HG03139 (cell line): ENCODE measurements at regions not wholly inside any gene's neighbourhood (a gene's known extent, or its start where the extent isn't known, plus 50 kb on each side); places are given as distances from the start of the nearest gene placed in this dataset.
"Not testable (repeated sequence)": the region's sequence is repeated elsewhere in the genome, so short reads cannot be mapped to it uniquely, and the experiment has no call there.

Experiments used
- ATAC-seq: cut with Tn5 transposase; IDR thresholded peaks from one replicate; pipeline ENCODE4 v1.9.1; 2021; ENCODE audit not compliant: unreplicated experiment

DNA sequence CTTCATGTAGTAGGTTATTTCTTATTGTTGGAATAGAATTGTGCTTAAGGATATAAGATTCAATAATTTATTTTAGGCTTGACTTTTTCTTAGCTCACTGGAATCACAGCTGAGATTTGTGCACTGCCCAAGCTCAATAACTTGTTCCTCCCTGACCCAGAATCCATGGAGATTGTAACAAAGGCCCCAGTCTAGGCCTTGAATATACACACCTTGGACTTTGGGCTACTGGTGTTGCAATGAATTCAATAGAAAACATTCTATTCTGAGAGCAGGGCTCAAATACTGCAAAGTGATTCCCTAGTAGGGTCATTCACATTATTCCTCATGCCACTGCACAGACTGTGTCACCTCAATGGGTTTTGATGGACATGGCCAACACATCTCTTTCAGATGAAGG, 352.4 kb downstream of the GALC start:
- ATAC-seq, result no peak

GRCh38 chr14:87638196-87638595, 354.8 kb downstream of the GALC start:
- ATAC-seq, result no peak

DNA sequence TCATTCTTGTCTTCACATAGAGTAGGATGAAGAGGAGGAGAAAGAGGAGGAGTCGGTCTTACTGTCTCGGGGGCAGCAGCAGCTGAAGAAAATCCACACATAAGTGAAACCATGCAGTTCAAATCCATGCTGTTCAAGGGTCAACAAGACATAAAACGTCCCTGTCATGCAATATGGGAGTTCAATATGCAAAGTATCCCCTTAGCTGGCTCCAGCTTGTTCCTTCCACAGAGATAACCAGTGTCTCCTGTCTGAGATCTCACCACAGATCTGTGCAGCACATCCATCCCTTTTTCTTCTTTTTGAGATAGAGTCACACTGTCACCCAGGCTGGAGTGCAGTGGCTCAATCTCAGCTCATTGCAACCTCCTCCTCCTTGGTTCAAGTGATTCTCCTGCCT, 357.5 kb downstream of the GALC start:
- no peak for ATAC-seq

- ATAC-seq, result no peak
These were observed 360.2 kb downstream of the GALC start for GRCh38 chr14:87632796-87633195.

DNA sequence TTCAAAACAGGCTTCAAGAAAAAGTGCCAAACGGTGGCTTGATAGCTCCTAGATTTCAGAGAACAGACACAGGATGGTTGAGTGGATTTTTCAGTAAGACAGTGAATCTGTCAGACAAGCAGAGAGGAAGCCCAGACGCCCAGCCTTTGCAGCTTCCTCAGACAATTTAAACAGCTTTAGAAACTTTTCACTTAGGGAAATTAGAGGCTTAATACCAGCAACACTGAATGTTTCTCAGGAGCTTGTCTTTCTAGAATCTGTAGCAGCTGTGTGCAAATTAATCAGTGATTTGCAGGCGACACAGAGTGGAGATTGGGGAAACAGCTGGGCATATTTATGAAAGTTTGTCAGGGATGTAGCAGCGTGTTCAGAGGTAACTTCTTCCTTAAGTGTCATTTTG, 362.1 kb downstream of the GALC start:
- ATAC-seq, result no peak

DNA sequence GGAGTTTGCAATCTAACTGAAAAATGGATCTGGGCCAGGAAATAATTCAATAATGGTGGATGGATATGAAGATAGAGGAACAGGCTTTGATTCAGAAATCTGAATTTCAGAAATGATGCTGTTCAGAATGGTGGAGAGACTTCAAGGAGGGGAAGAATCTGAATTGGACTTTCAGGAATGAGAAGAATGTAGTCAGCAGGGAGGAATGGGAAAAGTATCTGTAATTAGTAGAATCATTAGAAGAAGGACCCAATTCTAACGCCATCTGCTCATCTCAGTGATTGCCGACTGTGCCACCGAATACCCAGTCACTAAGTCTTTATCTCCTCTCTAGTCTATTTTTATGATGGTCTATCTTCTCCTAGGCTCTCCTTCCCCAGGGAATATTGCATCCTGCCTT, 363.2 kb downstream of the GALC start:
- ATAC-seq, result no peak

GRCh38 chr14:87628780-87629179, 364.2 kb downstream of the GALC start:
- no peak for ATAC-seq

DNA sequence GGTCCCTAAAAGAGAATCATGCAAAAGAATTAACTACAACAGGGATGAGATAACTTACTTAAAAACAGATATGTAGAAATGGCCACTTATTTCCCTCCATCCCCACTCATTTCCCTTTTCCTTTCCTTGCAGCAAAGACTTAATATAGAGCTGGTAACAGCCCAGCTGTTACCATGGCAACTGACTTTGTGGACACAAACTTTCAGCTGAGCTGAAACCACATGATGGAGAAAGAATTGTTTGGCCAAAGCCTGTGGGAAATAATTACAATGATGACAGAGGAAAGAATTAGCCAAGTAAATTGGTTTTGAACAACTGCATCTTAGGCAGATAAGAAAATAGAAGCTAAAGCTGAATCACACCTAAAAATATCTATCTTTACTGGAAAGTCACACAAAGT, 364.9 kb downstream of the GALC start:
- ATAC-seq, result no peak

DNA sequence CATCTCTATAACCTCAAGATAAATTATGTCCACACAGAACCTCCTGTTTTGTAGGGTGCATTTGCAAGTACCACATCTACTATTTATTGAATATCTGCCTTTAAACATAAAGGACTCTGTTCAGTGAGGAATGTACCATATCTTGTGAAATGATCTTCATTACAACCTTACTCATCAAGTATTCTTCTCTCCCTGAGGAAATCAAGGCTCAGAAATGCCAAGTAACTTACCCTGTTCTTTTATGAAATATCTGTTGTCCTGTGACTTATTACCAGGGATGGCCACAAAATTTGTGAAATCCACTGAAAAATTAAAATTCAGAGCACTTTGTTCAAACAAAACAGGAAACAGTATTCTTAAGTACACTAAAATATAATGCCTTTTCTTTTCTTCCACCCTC, 366.7 kb downstream of the GALC start:
- no peak for ATAC-seq

GRCh38 chr14:87623616-87624015, 369.4 kb downstream of the GALC start:
- ATAC-seq, result no peak

GRCh38 chr14:87617079-87617478, 375.9 kb downstream of the GALC start:
- no peak for ATAC-seq

DNA sequence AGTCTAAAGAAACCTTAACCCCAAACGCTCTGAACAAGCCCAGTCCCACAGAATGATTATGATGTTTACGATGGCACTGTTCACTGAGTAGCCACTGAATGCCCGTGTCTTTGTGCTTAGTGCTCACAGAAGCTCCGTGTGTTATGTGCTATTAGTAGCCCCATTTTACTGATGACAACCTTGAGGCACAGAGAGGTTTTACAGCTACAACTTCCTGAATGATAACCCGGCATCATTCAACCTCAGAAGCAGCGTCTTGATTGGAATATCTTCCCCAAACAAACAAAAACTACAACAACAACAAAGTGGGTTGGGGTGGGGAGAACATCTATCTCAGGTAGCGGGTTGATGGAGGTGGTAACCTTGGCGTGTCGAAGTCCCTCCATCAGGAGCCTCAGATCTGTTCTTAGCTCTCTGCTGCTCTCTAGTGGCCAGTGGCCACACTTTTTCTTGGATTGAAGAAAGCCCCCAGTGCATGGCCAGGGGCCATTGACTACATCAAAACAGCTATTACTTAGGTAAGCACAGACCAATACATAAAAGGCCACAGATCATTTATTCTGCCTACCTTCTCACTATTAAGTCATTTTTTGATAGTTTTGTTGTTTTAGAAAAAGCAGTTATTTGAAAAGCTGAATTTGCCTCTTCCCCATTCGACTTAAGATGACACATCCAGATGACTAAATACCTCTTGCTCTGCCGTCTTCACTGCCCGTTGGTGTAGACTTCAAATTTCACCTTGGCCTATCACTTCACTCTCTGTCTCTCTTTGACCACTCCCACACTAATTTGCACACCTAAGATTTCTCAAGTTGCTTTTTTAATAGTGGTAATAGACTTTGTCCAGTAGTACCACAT, 376.9 kb downstream of the GALC start:
- ATAC-seq, result peak; percentile 82

DNA sequence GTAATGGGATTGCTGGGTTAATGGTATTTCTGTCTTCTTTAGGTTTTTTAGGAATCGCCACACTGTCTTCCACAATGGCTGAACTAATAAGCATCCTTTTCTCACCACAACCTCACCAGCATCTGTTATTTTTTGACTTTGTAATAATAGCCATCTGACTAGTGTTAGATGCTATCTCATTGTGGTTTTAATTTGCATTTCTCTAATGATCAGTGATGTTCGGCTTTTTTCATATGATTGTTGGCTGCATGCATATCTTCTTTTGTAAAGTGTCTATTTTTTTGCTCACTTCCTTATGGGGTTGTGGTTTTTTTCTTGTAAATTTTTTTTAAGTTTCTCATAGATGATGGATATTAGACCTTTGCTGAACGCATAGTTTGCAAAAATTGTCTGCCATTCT, 377.9 kb downstream of the GALC start:
- ATAC-seq, result no peak

- ATAC-seq, result no peak
These were observed 379.1 kb downstream of the GALC start for GRCh38 chr14:87613881-87614280.

- ATAC-seq, result not testable (repeated sequence)
These were observed 385.9 kb downstream of the GALC start for GRCh38 chr14:87607056-87607455.

DNA sequence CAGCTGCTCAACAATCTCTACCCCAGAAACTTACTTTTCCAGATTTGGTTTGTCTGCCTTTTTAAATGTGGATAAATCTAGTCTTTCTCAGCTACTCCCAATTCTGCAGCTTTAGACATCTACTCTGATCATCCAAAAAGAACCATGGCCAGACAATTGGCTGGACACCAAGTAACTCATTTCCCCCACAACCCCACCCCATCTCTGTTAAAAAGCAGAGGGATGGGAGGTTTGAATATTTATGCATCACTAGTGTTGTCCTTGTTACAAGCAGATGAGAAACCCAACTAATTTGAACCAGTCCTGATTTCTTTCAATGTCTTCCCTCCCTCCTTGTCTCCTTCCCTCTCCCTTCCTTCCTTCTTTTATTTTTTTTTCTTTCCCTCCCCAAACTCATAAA, 391.9 kb downstream of the GALC start:
- ATAC-seq, result no peak

DNA sequence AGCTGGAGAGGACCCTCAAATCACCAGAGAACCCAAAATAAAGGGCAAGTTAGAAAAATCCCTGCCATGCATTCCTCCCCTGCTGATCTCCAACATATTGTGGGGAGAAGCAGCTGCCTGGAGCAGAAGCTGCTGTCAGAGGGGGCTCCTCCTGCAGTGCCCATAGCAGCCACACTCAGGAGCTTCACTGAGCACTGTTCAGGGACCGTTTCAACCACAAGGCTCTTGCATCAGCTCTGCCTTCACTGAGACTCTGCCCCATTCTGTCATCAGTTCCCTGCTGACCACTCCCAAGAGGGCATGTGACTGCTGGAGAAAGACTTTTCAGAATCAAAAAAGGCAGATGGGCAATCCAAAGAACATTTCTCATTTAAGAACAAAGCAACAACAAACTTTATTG, 392.7 kb downstream of the GALC start:
- ATAC-seq, result no peak

- no peak for ATAC-seq
These were observed 411.7 kb downstream of the GALC start for GRCh38 chr14:87581298-87581697.

- no peak for ATAC-seq
These were observed 413.9 kb downstream of the GALC start for GRCh38 chr14:87579036-87579435.

DNA sequence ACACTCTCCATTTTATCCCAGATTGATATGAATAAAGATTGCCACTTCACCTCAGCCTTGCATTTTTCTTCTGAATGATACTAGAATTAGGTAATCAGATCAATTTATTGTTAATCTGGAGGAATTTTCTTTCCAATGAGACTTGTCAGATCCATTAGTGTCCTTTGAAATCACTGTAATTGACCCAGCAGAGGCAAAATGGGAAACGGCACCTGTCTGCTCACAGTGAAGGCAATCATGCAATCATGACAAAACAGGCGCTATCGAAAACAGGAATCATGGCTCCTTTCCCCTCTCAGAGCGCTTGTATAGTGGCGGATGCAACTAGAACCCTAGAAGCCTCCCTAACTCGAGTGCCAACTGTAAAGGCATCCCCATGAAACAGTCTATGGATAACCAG, 417.6 kb downstream of the GALC start:
- ATAC-seq, result no peak

GRCh38 chr14:87573591-87573990, 419.4 kb downstream of the GALC start:
- ATAC-seq, result no peak

DNA sequence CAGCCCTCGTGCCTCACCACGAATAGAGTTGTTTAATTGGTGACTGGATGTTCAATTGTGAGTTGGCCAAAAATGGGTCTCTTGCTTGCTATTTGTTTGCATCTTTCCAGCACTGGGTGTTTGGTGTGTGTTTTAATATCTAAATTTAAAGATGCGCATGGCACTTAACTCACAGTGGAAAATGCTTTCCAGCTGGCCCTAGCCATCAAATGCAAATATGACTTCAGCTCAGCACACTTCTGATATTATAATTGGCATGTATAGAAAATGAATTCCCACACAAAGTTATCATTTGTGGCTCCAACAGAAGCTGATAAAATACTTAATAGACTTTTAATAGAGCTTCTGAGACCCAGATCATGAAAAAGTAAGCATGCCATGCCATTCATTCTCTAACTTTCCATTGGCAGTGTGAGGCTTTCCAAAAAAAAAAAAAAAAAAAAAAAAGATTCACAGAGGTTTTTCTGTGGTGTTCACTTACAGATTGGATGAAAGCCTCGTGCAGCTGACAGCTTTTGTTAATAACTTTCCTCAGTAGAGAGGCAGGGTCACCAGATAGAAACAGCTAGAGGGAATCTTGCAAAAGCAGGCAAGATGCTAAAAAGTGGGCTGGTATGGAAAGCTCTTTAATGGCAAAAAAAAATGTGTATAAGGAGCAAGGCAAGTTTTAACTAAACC, 425.2 kb downstream of the GALC start:
- no peak for ATAC-seq

GRCh38 chr14:87566991-87567390, 426.0 kb downstream of the GALC start:
- ATAC-seq, result no peak
